ENCODE measurements at regions not wholly inside any gene's neighbourhood (a gene's known extent, or its start where the extent isn't known, plus 50 kb on each side); places are given as distances from the start of the nearest gene placed in this dataset.
"Not testable (repeated sequence)": the region's sequence is repeated elsewhere in the genome, so short reads cannot be mapped to it uniquely, and the experiment has no call there.

DNA sequence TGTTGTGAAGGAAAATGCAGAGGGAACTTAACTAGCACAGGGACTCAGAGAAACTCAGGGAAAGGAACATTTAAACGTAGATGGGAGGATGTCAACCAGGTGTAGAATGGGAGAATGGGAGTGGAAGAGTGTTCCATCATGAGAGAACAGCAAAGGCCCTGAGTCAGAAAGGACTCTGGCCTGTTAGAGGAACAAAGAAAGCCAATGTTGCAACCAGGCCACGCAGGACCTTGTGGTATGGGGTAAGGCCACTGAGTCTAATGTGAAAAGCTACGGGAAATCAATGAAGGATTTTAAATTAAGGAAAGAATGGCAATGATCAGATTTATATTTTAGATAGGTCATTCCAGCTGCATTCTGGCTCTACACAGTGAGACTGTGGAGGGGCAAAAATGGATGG lies 163.9 kb upstream of the NBPF9 start:
- no CpG with 5 or more reads among the region's 3 CpGs for WGBS (ENCODE audit: insufficient coverage, low coverage, missing lambda C conversion rate)
- H4K20me1 ChIP-seq (replicated peaks; ENCODE audit: control insufficient read depth, insufficient read depth, low read length); H3K4me1 ChIP-seq (replicated peaks in 1 of 2; ENCODE audit: control insufficient read depth in 2 of 2, insufficient read depth in 2 of 2, low read length in 2 of 2); intact Hi-C loops (cut with micrococcal nuclease); H3K27me3 ChIP-seq (ENCODE audit: control insufficient read depth in 2 of 2, insufficient read depth in 2 of 2, low read length in 2 of 2); H3K36me3 ChIP-seq (ENCODE audit: control insufficient read depth, insufficient read depth, low read length); H3K9me1 ChIP-seq (ENCODE audit: control insufficient read depth, insufficient read depth, low read length); FAIRE-seq; H3K4me2 ChIP-seq (ENCODE audit: insufficient read depth, low read length); CTCF ChIA-PET (ENCODE audit: low intra/inter-chr PET ratio); H2AFZ ChIP-seq (ENCODE audit: low read depth, low read length); BruUV-seq (replicated peaks); POLR2A ChIA-PET; in situ Hi-C loops (cut with MboI); H3K4me3 ChIP-seq; DNase-seq (ENCODE audit: extremely low read depth in 1 of 4, low spot score in 3 of 4); H3K27ac ChIP-seq (ENCODE audit: extremely low read depth, low read depth, low read length); ATAC-seq; H3K9me3 ChIP-seq (replicated peaks; ENCODE audit: control insufficient read depth, insufficient read depth, low read depth, low read length); H3K9ac ChIP-seq (ENCODE audit: insufficient read depth in 1 of 2, low read depth in 2 of 2, low read length in 2 of 2); H3K79me2 ChIP-seq (ENCODE audit: control insufficient read depth, insufficient read depth, low read length): not testable (repeated sequence)

DNA sequence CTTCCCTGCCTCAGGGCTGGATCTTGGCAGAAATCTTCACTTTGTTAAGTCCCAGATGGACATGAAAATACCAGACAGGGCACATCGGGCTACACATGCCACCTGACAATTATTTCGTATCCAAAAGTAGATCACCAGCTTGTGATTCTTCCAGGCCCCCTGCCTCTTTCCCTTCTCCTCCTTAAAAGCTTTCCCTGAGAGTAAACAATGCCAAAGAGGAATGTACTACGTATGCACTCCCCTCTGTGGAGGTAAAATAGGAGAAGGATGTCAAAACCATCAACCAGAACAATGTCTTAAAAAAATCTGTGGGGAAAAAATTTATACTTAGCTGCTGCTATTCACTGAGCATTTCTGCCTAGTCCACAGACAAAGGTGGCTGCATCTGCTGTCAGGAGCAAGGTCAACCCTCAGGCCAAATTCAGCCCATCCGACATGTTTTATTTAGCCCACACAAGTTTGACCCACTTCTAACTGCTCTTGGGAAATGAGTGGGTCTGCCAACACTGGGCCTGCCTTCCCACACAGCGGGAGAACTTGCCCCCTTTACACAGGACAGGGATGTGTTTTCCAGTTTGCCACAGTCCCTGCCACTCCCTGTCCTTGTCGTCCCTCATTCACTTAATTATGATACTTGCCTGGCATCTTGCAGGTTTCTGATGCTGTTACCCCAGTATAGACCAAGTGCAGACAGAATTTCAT lies 165.8 kb upstream of the NBPF9 start:
- H3K36me3 ChIP-seq (ENCODE audit: control insufficient read depth, insufficient read depth, low read length); H2AFZ ChIP-seq (ENCODE audit: low read depth, low read length); H3K9me3 ChIP-seq (replicated peaks; ENCODE audit: control insufficient read depth, insufficient read depth, low read depth, low read length); H3K9ac ChIP-seq (ENCODE audit: insufficient read depth in 1 of 2, low read depth in 2 of 2, low read length in 2 of 2); H3K4me3 ChIP-seq; H3K27me3 ChIP-seq (ENCODE audit: control insufficient read depth in 2 of 2, insufficient read depth in 2 of 2, low read length in 2 of 2); ATAC-seq; BruUV-seq (replicated peaks); POLR2A ChIA-PET; H3K9me1 ChIP-seq (ENCODE audit: control insufficient read depth, insufficient read depth, low read length); CTCF ChIA-PET (ENCODE audit: low intra/inter-chr PET ratio); H3K4me2 ChIP-seq (ENCODE audit: insufficient read depth, low read length); FAIRE-seq; H3K79me2 ChIP-seq (ENCODE audit: control insufficient read depth, insufficient read depth, low read length); H3K27ac ChIP-seq (ENCODE audit: extremely low read depth, low read depth, low read length); DNase-seq (ENCODE audit: extremely low read depth in 1 of 4, low spot score in 3 of 4); intact Hi-C loops (cut with micrococcal nuclease); H3K4me1 ChIP-seq (replicated peaks in 1 of 2; ENCODE audit: control insufficient read depth in 2 of 2, insufficient read depth in 2 of 2, low read length in 2 of 2); in situ Hi-C loops (cut with MboI); H4K20me1 ChIP-seq (replicated peaks; ENCODE audit: control insufficient read depth, insufficient read depth, low read length): not testable (repeated sequence)
- WGBS (ENCODE audit: insufficient coverage, low coverage, missing lambda C conversion rate) = no CpG with 5 or more reads among the region's 6 CpGs

- H3K79me2 ChIP-seq (ENCODE audit: control insufficient read depth, insufficient read depth, low read length); H3K4me3 ChIP-seq; H3K27me3 ChIP-seq (ENCODE audit: control insufficient read depth in 2 of 2, insufficient read depth in 2 of 2, low read length in 2 of 2); H3K9me1 ChIP-seq (ENCODE audit: control insufficient read depth, insufficient read depth, low read length); H3K9ac ChIP-seq (ENCODE audit: insufficient read depth in 1 of 2, low read depth in 2 of 2, low read length in 2 of 2); H4K20me1 ChIP-seq (replicated peaks; ENCODE audit: control insufficient read depth, insufficient read depth, low read length); DNase-seq (ENCODE audit: extremely low read depth in 1 of 4, low spot score in 3 of 4); intact Hi-C loops (cut with micrococcal nuclease); BruUV-seq (replicated peaks); H3K36me3 ChIP-seq (ENCODE audit: control insufficient read depth, insufficient read depth, low read length); POLR2A ChIA-PET; H3K4me2 ChIP-seq (ENCODE audit: insufficient read depth, low read length); H2AFZ ChIP-seq (ENCODE audit: low read depth, low read length); H3K27ac ChIP-seq (ENCODE audit: extremely low read depth, low read depth, low read length); H3K9me3 ChIP-seq (replicated peaks; ENCODE audit: control insufficient read depth, insufficient read depth, low read depth, low read length); H3K4me1 ChIP-seq (replicated peaks in 1 of 2; ENCODE audit: control insufficient read depth in 2 of 2, insufficient read depth in 2 of 2, low read length in 2 of 2); in situ Hi-C loops (cut with MboI); CTCF ChIA-PET (ENCODE audit: low intra/inter-chr PET ratio): not testable (repeated sequence)
- FAIRE-seq (peak; percentile 46), ATAC-seq (peak; percentile 80)
- no CpG with 5 or more reads among the region's 2 CpGs for WGBS (ENCODE audit: insufficient coverage, low coverage, missing lambda C conversion rate)
Observed at GRCh38 chr1:149269833-149270232, 166.5 kb upstream of the NBPF9 start.

GRCh38 chr1:149274493-149274892 lies 171.1 kb upstream of the NBPF9 start:
- H2AFZ ChIP-seq (ENCODE audit: low read depth, low read length); DNase-seq (ENCODE audit: extremely low read depth in 1 of 4, low spot score in 3 of 4); POLR2A ChIA-PET; intact Hi-C loops (cut with micrococcal nuclease); H3K9ac ChIP-seq (ENCODE audit: insufficient read depth in 1 of 2, low read depth in 2 of 2, low read length in 2 of 2); BruUV-seq (replicated peaks); H3K79me2 ChIP-seq (ENCODE audit: control insufficient read depth, insufficient read depth, low read length); CTCF ChIA-PET (ENCODE audit: low intra/inter-chr PET ratio); H3K4me1 ChIP-seq (replicated peaks in 1 of 2; ENCODE audit: control insufficient read depth in 2 of 2, insufficient read depth in 2 of 2, low read length in 2 of 2); H3K4me2 ChIP-seq (ENCODE audit: insufficient read depth, low read length); H3K4me3 ChIP-seq; H3K9me1 ChIP-seq (ENCODE audit: control insufficient read depth, insufficient read depth, low read length); FAIRE-seq; H3K27ac ChIP-seq (ENCODE audit: extremely low read depth, low read depth, low read length); H3K9me3 ChIP-seq (replicated peaks; ENCODE audit: control insufficient read depth, insufficient read depth, low read depth, low read length); in situ Hi-C loops (cut with MboI); H3K36me3 ChIP-seq (ENCODE audit: control insufficient read depth, insufficient read depth, low read length); H4K20me1 ChIP-seq (replicated peaks; ENCODE audit: control insufficient read depth, insufficient read depth, low read length); H3K27me3 ChIP-seq (ENCODE audit: control insufficient read depth in 2 of 2, insufficient read depth in 2 of 2, low read length in 2 of 2): not testable (repeated sequence)
- peak; percentile 64 for ATAC-seq
- 49% methylated on average over 2 of the region's 5 CpGs for WGBS (ENCODE audit: insufficient coverage, low coverage, missing lambda C conversion rate)

All from K562 (cell line).